IPS DF 6.9 (cell line): ENCODE measurements at regions not wholly inside any gene's neighbourhood (a gene's known extent, or its start where the extent isn't known, plus 50 kb on each side); places are given as distances from the start of the nearest gene placed in this dataset.

Source experiments
- DNase-seq: peaks from one replicate; pipeline ENCODE4 v3.0.0-alpha.2; 2013; ENCODE audit warnings: low read depth, low spot score
- H3K27ac ChIP-seq: one replicate; pipeline ENCODE4 v1.5.1; 2013; ENCODE audit warnings: low read length, control low read depth
- H3K27me3 ChIP-seq: 2 replicates; pipeline ENCODE4 v1.6.1; 2013; ENCODE audit warnings: mild to moderate bottlenecking, low read length; ENCODE audit not compliant: control insufficient read depth, insufficient read depth
- H3K36me3 ChIP-seq: 2 replicates; pipeline ENCODE4 v1.6.1; 2013; ENCODE audit warnings: low read length; ENCODE audit not compliant: control insufficient read depth, insufficient read depth
- H3K4me1 ChIP-seq: 2 replicates; pipeline ENCODE4 v1.6.1; 2013; ENCODE audit warnings: low read length; ENCODE audit not compliant: control insufficient read depth, insufficient read depth
- H3K4me3 ChIP-seq: 2 replicates; pipeline ENCODE4 v1.5.1; 2013; ENCODE audit warnings: mild to moderate bottlenecking, low read length
- H3K9me3 ChIP-seq: 2 replicates; pipeline ENCODE4 v1.6.1; 2013; ENCODE audit warnings: low read length, inconsistent platforms; ENCODE audit not compliant: control insufficient read depth, insufficient read depth
- WGBS: extraction: QIAGEN DNeasy Blood & Tissue Kit; methylation state at CpG from one replicate; pipeline ENCODE4 v1.1.7; 2013; ENCODE audit warnings: mixed read lengths, missing lambda C conversion rate; ENCODE audit not compliant: insufficient read length, insufficient coverage; 5-methylcytosine and 5-hydroxymethylcytosine counted together

- no peaks in the 10 kb centered on the region for H3K27me3 ChIP-seq
- no peaks in the 10 kb centered on the region for H3K9me3 ChIP-seq
- H3K36me3 ChIP-seq, result no peaks in the 10 kb centered on the region
- no peak overlapping the region for H3K27ac ChIP-seq
- no peaks in the 10 kb centered on the region for H3K4me1 ChIP-seq
- no peak for DNase-seq
- no CpG with 5 or more reads among the region's 1 CpG for WGBS
- H3K4me3 ChIP-seq, result no peak overlapping the region
Measured at GRCh38 chr3:148331081-148331846, 366.4 kb upstream of the AGTR1 start.

GRCh38 chr3:148332509-148332908 lies 365.2 kb upstream of the AGTR1 start:
- H3K27me3 ChIP-seq, result no peaks in the 10 kb centered on the region
- DNase-seq, result no peak
- no peaks in the 10 kb centered on the region for H3K9me3 ChIP-seq
- no CpG with 5 or more reads among the region's 2 CpGs for WGBS
- H3K4me3 ChIP-seq, result no peak overlapping the region
- H3K4me1 ChIP-seq, result no peaks in the 10 kb centered on the region
- H3K36me3 ChIP-seq, result no peaks in the 10 kb centered on the region
- no peak overlapping the region for H3K27ac ChIP-seq

GRCh38 chr3:148333091-148333490 lies 364.6 kb upstream of the AGTR1 start:
- Histone ChIP-seq H3K9me3 (no peaks in the 10 kb centered on the region), H3K27ac (no peak overlapping the region), H3K27me3 (no peaks in the 10 kb centered on the region), H3K4me1 (no peaks in the 10 kb centered on the region), H3K4me3 (no peak overlapping the region), H3K36me3 (no peaks in the 10 kb centered on the region)
- DNase-seq, result no peak
- WGBS, result no CpG with 5 or more reads among the region's 3 CpGs

- Histone ChIP-seq H3K4me1 (no peaks in the 10 kb centered on the region), H3K4me3 (no peak overlapping the region), H3K27me3 (no peaks in the 10 kb centered on the region), H3K36me3 (no peaks in the 10 kb centered on the region), H3K9me3 (no peaks in the 10 kb centered on the region), H3K27ac (no peak overlapping the region)
- DNase-seq, result no peak
- no CpG with 5 or more reads among the region's 2 CpGs for WGBS
Measured at GRCh38 chr3:148335612-148336011, 362.1 kb upstream of the AGTR1 start.

- Histone ChIP-seq H3K27me3 (no peaks in the 10 kb centered on the region), H3K4me1 (no peaks in the 10 kb centered on the region), H3K36me3 (no peaks in the 10 kb centered on the region), H3K9me3 (no peaks in the 10 kb centered on the region), H3K4me3 (no peak overlapping the region), H3K27ac (no peak overlapping the region)
- no CpG with 5 or more reads among the region's 1 CpG for WGBS
- DNase-seq, result no peak
Measured at GRCh38 chr3:148343416-148343815, 354.3 kb upstream of the AGTR1 start.

GRCh38 chr3:148344521-148344920 lies 353.2 kb upstream of the AGTR1 start:
- no peak for DNase-seq
- Histone ChIP-seq H3K9me3 (no peaks in the 10 kb centered on the region), H3K36me3 (no peaks in the 10 kb centered on the region), H3K27ac (no peak overlapping the region), H3K4me3 (no peak overlapping the region), H3K27me3 (no peaks in the 10 kb centered on the region), H3K4me1 (no peaks in the 10 kb centered on the region)
- WGBS, result no CpG with 5 or more reads among the region's 1 CpG

GRCh38 chr3:148360051-148360450 lies 337.7 kb upstream of the AGTR1 start:
- Histone ChIP-seq H3K4me3 (no peak overlapping the region), H3K9me3 (no peaks in the 10 kb centered on the region), H3K36me3 (no peaks in the 10 kb centered on the region), H3K4me1 (no peaks in the 10 kb centered on the region), H3K27ac (no peak overlapping the region), H3K27me3 (no peaks in the 10 kb centered on the region)
- no peak for DNase-seq

GRCh38 chr3:148366743-148367410 lies 330.8 kb upstream of the AGTR1 start:
- Histone ChIP-seq H3K4me1 (no peaks in the 10 kb centered on the region), H3K4me3 (no peak overlapping the region), H3K27me3 (no peaks in the 10 kb centered on the region), H3K27ac (no peak overlapping the region), H3K9me3 (no peaks in the 10 kb centered on the region), H3K36me3 (no peaks in the 10 kb centered on the region)
- no peak for DNase-seq
- no CpG with 5 or more reads among the region's 7 CpGs for WGBS

- Histone ChIP-seq H3K36me3 (no peaks in the 10 kb centered on the region), H3K27me3 (no peaks in the 10 kb centered on the region), H3K4me3 (no peak overlapping the region), H3K27ac (no peak overlapping the region), H3K4me1 (no peaks in the 10 kb centered on the region), H3K9me3 (no peaks in the 10 kb centered on the region)
- no peak for DNase-seq
- WGBS, result no CpG with 5 or more reads among the region's 1 CpG
Measured at GRCh38 chr3:148367756-148368155, 329.9 kb upstream of the AGTR1 start.

GRCh38 chr3:148369381-148369780 lies 328.3 kb upstream of the AGTR1 start:
- H3K27me3 ChIP-seq, result no peaks in the 10 kb centered on the region
- H3K4me3 ChIP-seq, result no peak overlapping the region
- no CpG with 5 or more reads among the region's 2 CpGs for WGBS
- no peaks in the 10 kb centered on the region for H3K36me3 ChIP-seq
- H3K4me1 ChIP-seq, result no peaks in the 10 kb centered on the region
- H3K27ac ChIP-seq, result no peak overlapping the region
- DNase-seq, result no peak
- H3K9me3 ChIP-seq, result no peaks in the 10 kb centered on the region
